HG03354 (cell line): ENCODE measurements at regions not wholly inside any gene's neighbourhood (a gene's known extent, or its start where the extent isn't known, plus 50 kb on each side); places are given as distances from the start of the nearest gene placed in this dataset.

Source experiments
- ATAC-seq: cut with Tn5 transposase; IDR thresholded peaks from one replicate; pipeline ENCODE4 v1.9.1; 2021; ENCODE audit warnings: mild to moderate bottlenecking; ENCODE audit not compliant: unreplicated experiment, poor library complexity, severe bottlenecking

- no peak for ATAC-seq
Measured at GRCh38 chr21:29436143-29436542, 137.4 kb downstream of the BACH1 start.

- no peak for ATAC-seq
Measured at GRCh38 chr21:29436650-29437049, 137.9 kb downstream of the BACH1 start.

GRCh38 chr21:29441651-29442050 lies 142.9 kb downstream of the BACH1 start:
- ATAC-seq: no peak

DNA sequence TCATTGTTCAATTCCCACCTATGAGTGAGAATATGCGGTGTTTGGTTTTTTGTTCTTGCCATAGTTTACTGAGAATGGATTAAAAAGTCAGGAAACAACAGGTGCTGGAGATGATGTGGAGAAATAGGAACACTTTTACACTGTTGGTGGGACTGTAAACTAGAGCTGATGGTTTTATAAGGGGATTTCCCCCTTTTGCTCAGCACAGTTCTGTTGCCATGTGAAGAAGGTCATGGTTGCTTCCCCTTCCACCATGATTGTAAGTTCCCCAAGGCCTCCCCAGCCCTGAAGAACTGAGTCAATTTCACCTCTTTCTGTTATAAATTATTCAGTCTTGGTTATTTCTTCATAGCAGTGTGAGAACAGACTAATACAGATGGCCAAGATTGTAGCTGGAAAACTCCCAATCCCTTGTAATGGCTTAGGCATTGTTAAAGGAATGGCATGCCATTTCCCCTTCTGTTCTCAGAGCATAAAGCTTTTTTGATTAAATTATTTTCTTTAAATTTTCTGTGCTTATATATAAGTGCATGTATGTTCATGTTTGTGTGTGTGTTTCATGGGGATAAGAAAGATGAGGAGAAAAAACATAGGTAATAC lies 144.8 kb downstream of the BACH1 start:
- ATAC-seq: no peak

DNA sequence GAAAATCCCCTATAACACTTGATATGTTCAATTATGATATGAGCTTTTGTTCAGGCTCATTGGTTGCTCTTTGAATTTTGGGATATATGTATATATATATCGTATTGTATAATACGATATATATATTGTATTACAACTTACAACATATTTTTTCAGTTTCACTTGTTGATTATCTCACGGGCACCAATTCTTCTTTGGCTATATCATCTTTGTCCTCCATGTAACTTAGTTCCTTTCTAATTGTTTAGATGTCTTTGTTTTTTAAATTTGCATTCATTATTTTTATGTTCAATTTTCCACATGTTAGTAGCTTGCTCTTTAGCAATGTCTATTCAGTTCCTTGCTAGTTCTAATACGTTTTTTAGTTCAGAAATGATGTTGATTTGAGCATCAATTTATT lies 150.0 kb downstream of the BACH1 start:
- no peak for ATAC-seq

DNA sequence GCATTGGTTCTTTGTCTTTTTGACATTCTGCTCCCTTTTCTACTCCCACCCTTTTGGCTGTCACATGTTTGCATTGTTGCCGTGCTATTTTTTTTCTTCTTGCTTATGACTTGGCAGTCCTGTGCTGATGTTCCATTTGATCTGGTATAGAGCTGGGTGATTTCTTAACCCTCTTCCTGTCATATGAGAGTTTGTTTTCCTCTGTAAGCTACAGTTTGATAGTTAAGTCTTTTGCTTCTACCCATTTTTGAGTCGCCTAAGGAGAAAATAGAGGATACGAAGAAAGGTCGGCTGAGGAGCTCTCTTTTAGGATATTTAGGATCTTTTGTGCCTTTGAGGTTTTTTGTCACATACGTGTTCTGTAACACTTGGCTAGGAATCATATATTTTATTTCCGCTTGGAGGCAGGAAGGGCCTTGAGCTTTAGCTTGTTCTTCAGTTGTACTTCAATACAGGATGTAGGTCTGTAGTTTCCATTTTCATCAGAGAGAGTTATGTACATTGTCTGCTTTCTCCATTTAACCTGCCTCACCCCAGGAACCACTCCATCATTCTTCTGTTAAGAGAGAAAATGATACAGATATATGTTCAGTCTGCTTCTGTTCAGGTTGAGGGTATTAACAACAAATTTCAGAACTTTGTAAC lies 150.7 kb downstream of the BACH1 start:
- ATAC-seq: no peak

- no peak for ATAC-seq
Measured at GRCh38 chr21:29450058-29450457, 151.3 kb downstream of the BACH1 start.

GRCh38 chr21:29453511-29453910 lies 154.8 kb downstream of the BACH1 start:
- ATAC-seq: peak; percentile 57

- no peak for ATAC-seq
Measured at GRCh38 chr21:29454179-29454578, 155.5 kb downstream of the BACH1 start.

GRCh38 chr21:29462479-29462878 lies 163.8 kb downstream of the BACH1 start:
- no peak for ATAC-seq

DNA sequence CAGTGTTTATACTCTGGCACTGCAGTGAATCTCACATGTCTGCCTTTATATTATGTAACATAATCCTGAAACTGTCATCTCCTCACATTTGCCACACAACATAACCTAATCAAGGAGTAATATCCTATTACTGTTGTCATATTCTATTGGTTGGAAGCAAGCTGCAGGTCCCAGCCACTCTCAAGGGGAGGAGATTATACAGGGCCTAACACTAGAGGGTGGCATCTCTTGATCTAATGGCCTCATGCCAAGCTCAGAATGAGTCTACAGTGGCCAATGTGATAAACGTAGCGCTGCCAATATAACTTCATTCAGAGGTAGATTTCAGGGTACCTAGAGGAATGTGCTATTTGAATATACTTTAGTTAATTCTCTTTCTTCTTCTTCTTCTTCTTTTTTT lies 166.8 kb downstream of the BACH1 start:
- no peak for ATAC-seq

GRCh38 chr21:29466532-29466931 lies 167.8 kb downstream of the BACH1 start:
- no peak for ATAC-seq

GRCh38 chr21:29470397-29470796 lies 171.7 kb downstream of the BACH1 start:
- no peak for ATAC-seq

GRCh38 chr21:29473808-29474207 lies 175.1 kb downstream of the BACH1 start:
- ATAC-seq: no peak

DNA sequence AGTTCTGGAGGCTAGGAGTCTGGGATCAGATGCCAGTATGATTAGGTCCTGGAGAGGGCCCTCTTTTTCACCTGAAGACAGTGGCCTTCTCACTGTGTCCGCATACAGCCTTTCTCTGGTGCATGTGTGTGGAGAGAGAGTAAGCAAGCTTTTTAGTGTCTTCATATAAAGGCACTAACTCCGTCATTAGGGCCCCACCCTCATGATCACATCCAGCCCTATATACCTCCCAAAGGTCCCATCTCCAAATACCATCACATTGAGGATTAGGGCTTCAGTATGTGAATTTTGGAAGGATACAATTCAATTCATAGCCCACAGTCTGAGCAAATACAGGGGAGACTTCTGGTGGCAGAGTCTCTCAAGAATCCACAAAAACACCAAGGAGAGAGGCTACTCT lies 176.6 kb downstream of the BACH1 start:
- ATAC-seq: no peak

DNA sequence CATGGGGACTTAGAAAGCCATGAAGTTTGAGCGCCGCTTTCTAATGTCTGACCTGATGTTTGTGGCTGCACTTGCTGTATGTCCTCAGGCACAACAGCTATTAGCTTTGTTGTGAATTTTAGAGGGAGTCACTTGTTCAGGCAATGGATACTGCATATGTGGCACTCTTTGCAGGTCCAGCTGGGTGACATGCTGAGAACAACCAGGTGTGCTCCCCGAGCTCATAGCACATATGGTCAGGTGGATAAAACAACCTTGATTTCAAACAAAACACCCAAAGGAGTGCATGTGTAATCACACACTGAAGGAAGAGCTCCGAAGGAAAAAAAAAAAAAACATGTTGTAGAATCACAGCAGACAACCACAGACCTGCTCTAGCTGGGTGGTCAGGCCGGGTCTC lies 178.6 kb downstream of the BACH1 start:
- no peak for ATAC-seq

- ATAC-seq: no peak
Measured at GRCh38 chr21:29477941-29478340, 179.2 kb downstream of the BACH1 start.

- ATAC-seq: no peak
Measured at GRCh38 chr21:29481081-29481480, 182.4 kb downstream of the BACH1 start.

DNA sequence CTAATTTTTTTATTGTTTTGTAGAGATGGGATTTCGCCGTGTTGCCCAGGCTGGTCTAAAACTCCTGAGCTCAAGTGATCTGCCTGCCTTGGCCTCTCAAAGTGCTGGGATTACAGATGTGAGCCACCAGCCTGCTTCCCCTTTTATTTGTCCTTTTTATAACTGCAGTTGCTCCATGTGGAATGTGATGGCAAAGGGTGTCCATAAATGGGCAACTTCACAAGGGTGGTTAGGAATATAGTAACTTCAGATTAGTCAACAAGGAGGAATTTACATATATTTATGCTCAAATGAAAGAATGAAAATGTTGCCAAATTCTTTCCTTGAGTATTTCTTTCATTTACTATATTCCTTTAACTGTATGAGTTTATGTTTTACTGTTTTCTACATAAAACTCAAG lies 182.9 kb downstream of the BACH1 start:
- no peak for ATAC-seq

GRCh38 chr21:29486306-29486807 lies 187.6 kb downstream of the BACH1 start:
- ATAC-seq: no peak
